ENCODE measurements at regions not wholly inside any gene's neighbourhood (a gene's known extent, or its start where the extent isn't known, plus 50 kb on each side); places are given as distances from the start of the nearest gene placed in this dataset.

DNA sequence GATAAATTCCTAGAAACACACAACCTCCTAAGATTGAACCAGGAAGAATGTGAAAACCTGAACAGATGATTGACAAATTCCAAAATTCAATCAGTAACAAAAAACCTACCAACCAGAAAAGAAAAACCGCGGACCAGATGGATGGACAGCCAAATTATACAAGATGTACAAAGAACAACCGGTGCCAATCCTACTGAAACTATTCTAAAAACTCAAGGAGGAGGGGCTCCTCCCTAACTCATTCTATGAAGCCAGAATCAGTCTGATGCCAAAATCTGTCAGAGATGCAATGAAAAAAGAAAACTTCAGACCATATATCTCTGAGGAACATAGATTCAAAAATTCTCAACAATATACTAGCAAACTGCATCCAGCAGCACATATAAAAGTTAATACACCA is 262.4 kb upstream of the DAB1 start:
- peaks cover 0 to 2% (median 1%) of the 10 kb centered on the region in 4 donors for H3K9me3 ChIP-seq (ENCODE audit: control insufficient read depth in 4 of 4, low read length in 3 of 4)
- WGBS = 96% methylated on average over 3 of the region's 3 CpGs
- no peak overlapping the region for H3K4me3 ChIP-seq (ENCODE audit: low read depth in 1 of 3, low read length in 3 of 3)
- no peaks in the 10 kb centered on the region for H3K4me1 ChIP-seq (ENCODE audit: control insufficient read depth in 4 of 4, insufficient read depth in 4 of 4, low read length in 3 of 4)
- no peaks in the 10 kb centered on the region for H3K27me3 ChIP-seq (ENCODE audit: control insufficient read depth in 4 of 4, insufficient read depth in 4 of 4, low read length in 3 of 4)
- no peak for TF ChIP-seq HNF4G (IDR thresholded peaks at IDR 0.05)
- TF ChIP-seq, protein P1, sequence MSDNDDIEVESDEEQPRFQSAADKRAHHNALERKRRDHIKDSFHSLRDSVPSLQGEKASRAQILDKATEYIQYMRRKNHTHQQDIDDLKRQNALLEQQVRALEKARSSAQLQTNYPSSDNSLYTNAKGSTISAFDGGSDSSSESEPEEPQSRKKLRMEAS (IDR thresholded peaks at IDR 0.05) = no peak
- no peak for TF ChIP-seq FOXA1 (IDR thresholded peaks at IDR 0.05)
- TF ChIP-seq TAF1 (conservative IDR thresholded peaks at IDR 0.05) = no peak
- TF ChIP-seq RXRA (IDR thresholded peaks at IDR 0.05) = no peak
- TF ChIP-seq YY1 (IDR thresholded peaks at IDR 0.05) = no peak
- no peak for TF ChIP-seq JUND (IDR thresholded peaks at IDR 0.05)
- TF ChIP-seq NR2F2 (IDR thresholded peaks at IDR 0.05) = no peak
- TF ChIP-seq, protein P2, sequence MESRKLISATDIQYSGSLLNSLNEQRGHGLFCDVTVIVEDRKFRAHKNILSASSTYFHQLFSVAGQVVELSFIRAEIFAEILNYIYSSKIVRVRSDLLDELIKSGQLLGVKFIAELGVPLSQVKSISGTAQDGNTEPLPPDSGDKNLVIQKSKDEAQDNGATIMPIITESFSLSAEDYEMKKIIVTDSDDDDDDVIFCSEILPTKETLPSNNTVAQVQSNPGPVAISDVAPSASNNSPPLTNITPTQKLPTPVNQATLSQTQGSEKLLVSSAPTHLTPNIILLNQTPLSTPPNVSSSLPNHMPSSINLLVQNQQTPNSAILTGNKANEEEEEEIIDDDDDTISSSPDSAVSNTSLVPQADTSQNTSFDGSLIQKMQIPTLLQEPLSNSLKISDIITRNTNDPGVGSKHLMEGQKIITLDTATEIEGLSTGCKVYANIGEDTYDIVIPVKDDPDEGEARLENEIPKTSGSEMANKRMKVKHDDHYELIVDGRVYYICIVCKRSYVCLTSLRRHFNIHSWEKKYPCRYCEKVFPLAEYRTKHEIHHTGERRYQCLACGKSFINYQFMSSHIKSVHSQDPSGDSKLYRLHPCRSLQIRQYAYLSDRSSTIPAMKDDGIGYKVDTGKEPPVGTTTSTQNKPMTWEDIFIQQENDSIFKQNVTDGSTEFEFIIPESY (IDR thresholded peaks at IDR 0.05) = no peak
- no peak for TF ChIP-seq FOXA2 (IDR thresholded peaks at IDR 0.05)
- TF ChIP-seq HNF4A (conservative IDR thresholded peaks at IDR 0.05) = no peak
- TF ChIP-seq EGR1 (IDR thresholded peaks at IDR 0.05; ENCODE audit: low read depth in 2 of 2) = no peak
- TF ChIP-seq REST (IDR thresholded peaks at IDR 0.05) = no peak
- TF ChIP-seq, protein P3, sequence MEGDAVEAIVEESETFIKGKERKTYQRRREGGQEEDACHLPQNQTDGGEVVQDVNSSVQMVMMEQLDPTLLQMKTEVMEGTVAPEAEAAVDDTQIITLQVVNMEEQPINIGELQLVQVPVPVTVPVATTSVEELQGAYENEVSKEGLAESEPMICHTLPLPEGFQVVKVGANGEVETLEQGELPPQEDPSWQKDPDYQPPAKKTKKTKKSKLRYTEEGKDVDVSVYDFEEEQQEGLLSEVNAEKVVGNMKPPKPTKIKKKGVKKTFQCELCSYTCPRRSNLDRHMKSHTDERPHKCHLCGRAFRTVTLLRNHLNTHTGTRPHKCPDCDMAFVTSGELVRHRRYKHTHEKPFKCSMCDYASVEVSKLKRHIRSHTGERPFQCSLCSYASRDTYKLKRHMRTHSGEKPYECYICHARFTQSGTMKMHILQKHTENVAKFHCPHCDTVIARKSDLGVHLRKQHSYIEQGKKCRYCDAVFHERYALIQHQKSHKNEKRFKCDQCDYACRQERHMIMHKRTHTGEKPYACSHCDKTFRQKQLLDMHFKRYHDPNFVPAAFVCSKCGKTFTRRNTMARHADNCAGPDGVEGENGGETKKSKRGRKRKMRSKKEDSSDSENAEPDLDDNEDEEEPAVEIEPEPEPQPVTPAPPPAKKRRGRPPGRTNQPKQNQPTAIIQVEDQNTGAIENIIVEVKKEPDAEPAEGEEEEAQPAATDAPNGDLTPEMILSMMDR (IDR thresholded peaks at IDR 0.05; ENCODE audit: low read depth, low read length, missing input control) = no peak
- H3K9ac ChIP-seq (ENCODE audit: low read depth in 1 of 2, low read length in 2 of 2) = no peak overlapping the region
- no peak for DNase-seq (ENCODE audit: low spot score)
- no peaks in the 10 kb centered on the region for H3K36me3 ChIP-seq (ENCODE audit: control insufficient read depth in 4 of 4, insufficient read depth in 3 of 4, low read depth in 1 of 4, low read length in 3 of 4)
- no peak overlapping the region for H3K27ac ChIP-seq (ENCODE audit: low read depth in 1 of 2, low read length in 2 of 2)

DNA sequence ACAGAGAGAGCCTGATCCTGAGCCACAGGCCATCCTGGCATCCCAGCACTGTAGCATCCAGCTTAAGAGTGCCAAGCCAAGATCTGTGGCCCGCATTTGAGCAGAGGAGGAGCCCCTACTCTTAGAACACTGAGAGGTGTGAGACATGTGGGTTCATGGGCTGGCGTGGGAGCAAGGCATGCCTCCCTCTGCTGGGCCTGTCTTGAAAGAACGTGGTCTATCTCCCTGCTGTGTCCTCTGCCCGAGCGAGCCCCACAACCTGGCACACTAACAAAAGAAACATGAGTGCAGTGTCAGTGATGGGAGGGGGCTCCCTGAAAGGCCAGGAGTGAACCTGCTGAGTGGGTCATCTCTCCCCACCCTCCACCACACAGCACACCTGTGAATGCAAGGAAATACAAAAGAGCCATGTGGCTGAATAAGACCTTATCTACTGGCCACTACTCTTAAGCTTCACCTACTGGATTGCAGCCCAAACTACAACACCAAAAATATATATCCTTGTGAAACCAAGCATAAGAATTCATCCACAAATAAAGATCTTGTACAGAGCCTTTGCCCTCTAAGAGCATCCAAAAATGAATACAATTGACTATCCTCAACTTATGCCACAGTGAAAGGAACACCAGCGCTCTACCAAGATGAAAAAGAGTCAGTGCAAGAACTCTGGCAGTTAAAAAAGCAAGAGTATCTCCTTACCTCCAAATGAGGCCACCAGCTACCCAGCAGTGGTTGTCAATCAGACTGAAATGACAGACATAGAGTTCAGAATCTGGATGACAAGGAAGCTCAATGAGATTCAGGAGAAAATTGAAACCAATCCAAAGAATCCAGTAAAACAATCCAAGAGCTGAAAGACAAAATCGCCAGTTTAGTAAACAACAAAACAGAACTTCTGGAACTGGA is 259.4 kb upstream of the DAB1 start:
- H3K36me3 ChIP-seq (ENCODE audit: control insufficient read depth in 4 of 4, insufficient read depth in 3 of 4, low read depth in 1 of 4, low read length in 3 of 4) = no peaks in the 10 kb centered on the region
- H3K9ac ChIP-seq (ENCODE audit: low read depth in 1 of 2, low read length in 2 of 2) = no peak overlapping the region
- no peaks in the 10 kb centered on the region for H3K4me1 ChIP-seq (ENCODE audit: control insufficient read depth in 4 of 4, insufficient read depth in 4 of 4, low read length in 3 of 4)
- WGBS = 67% methylated on average over 7 of the region's 7 CpGs
- H3K9me3 ChIP-seq (ENCODE audit: control insufficient read depth in 4 of 4, low read length in 3 of 4) = peaks cover 0 to 2% (median 0%) of the 10 kb centered on the region in 4 donors
- no peak overlapping the region for H3K4me3 ChIP-seq (ENCODE audit: low read depth in 1 of 3, low read length in 3 of 3)
- H3K27me3 ChIP-seq (ENCODE audit: control insufficient read depth in 4 of 4, insufficient read depth in 4 of 4, low read length in 3 of 4) = no peaks in the 10 kb centered on the region
- no peak for DNase-seq (ENCODE audit: low spot score)
- H3K27ac ChIP-seq (ENCODE audit: low read depth in 1 of 2, low read length in 2 of 2) = no peak overlapping the region
- TF ChIP-seq, protein P2 (IDR thresholded peaks at IDR 0.05) = no peak
- TF ChIP-seq TAF1 (conservative IDR thresholded peaks at IDR 0.05) (no peak), GABPA (IDR thresholded peaks at IDR 0.05 in 1 of 2, conservative IDR thresholded peaks at IDR 0.05 in 1 of 2) (no peak), YY1 (IDR thresholded peaks at IDR 0.05) (no peak), HNF4A (conservative IDR thresholded peaks at IDR 0.05) (no peak), ATF3 (IDR thresholded peaks at IDR 0.05) (no peak), HNF4G (IDR thresholded peaks at IDR 0.05) (no peak), RXRA (IDR thresholded peaks at IDR 0.05) (no peak), JUND (IDR thresholded peaks at IDR 0.05) (no peak), SP1 (IDR thresholded peaks at IDR 0.05) (no peak), FOXA1 (IDR thresholded peaks at IDR 0.05) (no peak)

Data from liver (tissue), 8 donors.